HG03571 (cell line): ENCODE measurements at regions not wholly inside any gene's neighbourhood (a gene's known extent, or its start where the extent isn't known, plus 50 kb on each side); places are given as distances from the start of the nearest gene placed in this dataset.

Experiments used
- ATAC-seq: cut with Tn5 transposase; IDR thresholded peaks from one replicate; pipeline ENCODE4 v1.9.1; 2021; ENCODE audit not compliant: unreplicated experiment

DNA sequence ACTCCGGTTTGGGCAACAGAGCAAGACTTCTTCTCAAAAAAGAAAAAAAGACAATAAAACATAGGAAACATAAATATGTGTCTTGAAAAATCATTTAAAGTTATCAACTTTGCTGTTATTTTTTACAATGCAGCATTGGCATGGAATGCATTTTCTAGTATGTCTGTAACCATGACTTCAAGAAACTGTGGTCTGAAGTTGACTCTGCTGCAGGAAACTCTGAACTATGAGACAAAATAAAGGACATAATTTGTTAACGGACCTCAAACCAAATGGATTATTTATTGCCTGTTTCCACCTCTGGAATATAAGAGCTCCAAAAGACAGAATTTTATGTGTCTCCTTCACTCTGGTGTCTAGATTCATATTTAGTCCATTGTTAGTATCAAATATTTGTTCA lies 79.1 kb downstream of the TRIB2 start:
- ATAC-seq = no peak

DNA sequence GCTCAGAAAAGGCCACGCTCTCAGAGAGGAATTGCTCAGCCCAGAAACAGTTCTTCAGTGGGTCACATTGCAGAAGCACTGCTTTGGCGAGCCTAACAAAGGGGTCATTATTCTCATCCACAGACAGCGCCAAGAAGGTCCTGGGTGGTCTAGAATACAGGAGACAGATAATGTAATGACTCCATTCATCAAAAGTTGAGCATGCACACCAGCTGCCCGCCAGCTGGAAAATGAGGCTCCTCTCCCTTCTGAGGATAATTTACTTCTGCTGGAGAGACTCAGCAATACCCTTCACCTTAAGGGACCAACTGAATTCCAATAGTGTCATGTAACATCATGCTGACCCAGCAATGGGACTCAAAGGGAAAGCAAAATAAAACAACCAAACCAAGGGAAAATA lies 79.9 kb downstream of the TRIB2 start:
- no peak for ATAC-seq

GRCh38 chr2:12797815-12798214 lies 81.1 kb downstream of the TRIB2 start:
- ATAC-seq = no peak

GRCh38 chr2:12803607-12804006 lies 86.9 kb downstream of the TRIB2 start:
- no peak for ATAC-seq

- no peak for ATAC-seq
These were observed 87.5 kb downstream of the TRIB2 start for GRCh38 chr2:12804091-12804856.

- ATAC-seq = no peak
These were observed 88.3 kb downstream of the TRIB2 start for GRCh38 chr2:12805033-12805432.

- ATAC-seq = no peak
These were observed 90.0 kb downstream of the TRIB2 start for GRCh38 chr2:12806549-12807242.

DNA sequence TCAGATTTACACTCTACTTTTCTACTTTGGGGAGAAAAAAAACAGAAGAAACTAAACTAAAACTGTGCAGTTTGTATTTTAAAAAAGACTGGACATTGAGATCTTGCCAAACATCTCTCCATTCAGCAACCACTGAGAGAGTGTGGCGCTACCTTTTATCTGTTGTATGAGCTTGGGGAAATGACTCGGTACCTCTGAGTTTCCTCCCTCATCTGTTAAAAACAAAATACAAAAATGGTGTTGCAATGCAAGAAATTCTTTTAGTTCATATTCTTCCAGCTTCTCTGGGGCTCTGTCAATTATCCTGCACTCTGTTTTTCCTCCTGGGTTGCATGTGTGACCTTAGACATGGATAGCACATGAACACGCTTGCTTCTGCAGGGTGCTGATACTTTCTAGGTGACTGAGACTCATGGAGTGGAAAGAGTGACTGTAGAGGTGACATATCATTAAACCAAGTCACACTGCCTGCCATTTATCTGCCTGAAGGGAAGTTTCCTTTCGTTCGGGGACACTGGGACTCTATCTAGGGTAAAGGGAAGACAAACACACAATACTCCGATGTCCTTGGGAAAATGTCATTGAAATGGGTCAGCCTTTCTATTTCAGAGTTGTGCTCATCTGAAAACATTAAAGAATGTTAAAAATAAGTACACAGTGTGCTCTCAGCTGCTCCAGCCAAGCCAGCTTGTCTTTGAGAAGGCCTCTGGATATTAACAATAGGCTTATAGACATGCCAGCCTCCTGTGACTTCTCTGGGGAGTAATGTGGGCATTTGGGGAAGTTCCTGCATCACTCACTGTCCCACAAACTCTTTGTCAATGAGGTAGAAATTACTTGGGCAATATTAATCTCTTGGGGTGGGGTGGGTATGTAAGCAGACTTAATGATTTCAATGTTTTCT lies 91.4 kb downstream of the TRIB2 start:
- no peak for ATAC-seq

- no peak for ATAC-seq
These were observed 92.8 kb downstream of the TRIB2 start for GRCh38 chr2:12809526-12809925.

GRCh38 chr2:12811916-12812315 lies 95.2 kb downstream of the TRIB2 start:
- ATAC-seq = no peak

DNA sequence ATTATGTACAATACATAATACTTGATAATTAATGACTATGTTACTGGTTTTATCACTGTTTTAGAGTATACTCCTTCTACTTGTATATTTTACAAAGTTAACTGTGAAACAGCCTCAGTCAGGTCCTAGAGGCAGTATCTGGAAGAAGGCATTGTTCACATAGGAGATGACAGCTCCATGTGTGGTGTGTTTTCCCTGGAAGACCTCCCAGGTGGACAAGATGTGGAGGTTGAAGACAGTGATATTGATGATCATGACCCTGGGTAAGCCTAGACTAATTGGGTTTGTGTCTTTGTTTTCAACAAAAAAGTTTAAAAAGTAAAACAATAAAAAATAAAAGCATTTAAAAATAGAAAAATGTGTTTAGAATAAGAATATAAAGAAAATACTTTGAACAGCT lies 96.4 kb downstream of the TRIB2 start:
- ATAC-seq = no peak

GRCh38 chr2:12816379-12817306 lies 99.9 kb downstream of the TRIB2 start:
- ATAC-seq = no peak

DNA sequence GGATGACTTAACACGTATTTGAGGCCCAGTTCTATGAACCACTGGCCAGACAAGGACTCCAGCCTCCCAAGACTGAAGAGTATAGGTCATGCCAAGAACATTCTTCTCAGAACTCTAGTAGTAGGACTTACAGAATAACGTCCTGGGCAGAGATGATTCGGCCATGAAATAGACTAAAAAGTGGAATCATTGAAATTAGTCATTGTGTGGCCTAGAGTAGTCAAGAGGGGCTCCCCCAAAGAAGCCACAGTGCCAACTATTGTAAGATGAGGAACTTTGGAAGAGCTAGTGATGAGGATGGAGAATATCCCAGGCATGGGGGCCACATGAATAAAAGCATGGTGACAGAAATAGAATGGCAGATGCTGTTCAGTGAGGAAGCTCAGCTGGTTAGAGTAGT lies 101.1 kb downstream of the TRIB2 start:
- no peak for ATAC-seq

GRCh38 chr2:12818416-12819102 lies 101.8 kb downstream of the TRIB2 start:
- ATAC-seq = no peak

DNA sequence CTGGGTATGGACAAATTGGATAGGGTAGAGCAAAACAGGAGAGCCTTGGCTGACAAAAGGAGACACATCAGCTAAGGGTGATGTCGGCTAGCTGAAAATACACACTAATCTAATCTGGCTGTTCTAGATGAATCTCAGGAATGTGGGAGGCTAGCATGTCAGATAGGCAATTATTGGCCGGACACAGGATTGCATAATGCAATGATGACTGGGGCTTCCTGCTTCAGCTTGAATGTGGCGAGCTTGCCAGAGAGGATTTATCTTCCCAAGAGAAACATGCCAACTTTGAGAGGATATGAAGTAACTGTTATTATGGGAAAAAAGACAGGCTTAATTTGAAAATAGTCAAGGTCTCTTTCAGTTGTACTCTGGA lies 102.4 kb downstream of the TRIB2 start:
- ATAC-seq = no peak

GRCh38 chr2:12819721-12820120 lies 103.0 kb downstream of the TRIB2 start:
- no peak for ATAC-seq

DNA sequence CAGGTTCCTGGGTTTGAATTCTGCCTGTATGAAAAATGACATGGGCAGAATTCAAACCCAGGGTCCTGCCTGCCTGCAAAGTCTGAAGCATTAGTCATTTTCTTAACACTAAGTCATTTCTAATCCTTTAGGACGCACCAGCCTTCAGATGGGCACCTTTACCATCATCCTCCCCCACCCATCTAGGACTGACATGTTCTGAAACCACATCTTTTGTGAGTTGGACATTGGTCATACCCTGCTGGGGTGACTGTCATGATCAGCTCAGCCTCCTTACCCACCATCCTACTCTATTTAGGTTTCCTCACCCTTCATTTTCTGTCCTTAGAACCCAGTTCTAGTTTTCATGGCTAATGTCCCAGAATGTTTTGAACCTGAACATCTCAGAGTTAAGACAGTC lies 104.9 kb downstream of the TRIB2 start:
- ATAC-seq = no peak

GRCh38 chr2:12824351-12824777 lies 107.6 kb downstream of the TRIB2 start:
- no peak for ATAC-seq

- no peak for ATAC-seq
These were observed 108.1 kb downstream of the TRIB2 start for GRCh38 chr2:12824778-12825379.

- ATAC-seq = no peak
These were observed 110.0 kb downstream of the TRIB2 start for GRCh38 chr2:12826781-12827180.
